GM21528 (cell line): ENCODE measurements at regions not wholly inside any gene's neighbourhood (a gene's known extent, or its start where the extent isn't known, plus 50 kb on each side); places are given as distances from the start of the nearest gene placed in this dataset.
"Not testable (repeated sequence)": the region's sequence is repeated elsewhere in the genome, so short reads cannot be mapped to it uniquely, and the experiment has no call there.

Experiments
- ATAC-seq: cut with Tn5 transposase; IDR thresholded peaks from one replicate; pipeline ENCODE4 v1.9.1; 2021; ENCODE audit warnings: mild to moderate bottlenecking, moderate library complexity; ENCODE audit not compliant: unreplicated experiment, low FRiP score

DNA sequence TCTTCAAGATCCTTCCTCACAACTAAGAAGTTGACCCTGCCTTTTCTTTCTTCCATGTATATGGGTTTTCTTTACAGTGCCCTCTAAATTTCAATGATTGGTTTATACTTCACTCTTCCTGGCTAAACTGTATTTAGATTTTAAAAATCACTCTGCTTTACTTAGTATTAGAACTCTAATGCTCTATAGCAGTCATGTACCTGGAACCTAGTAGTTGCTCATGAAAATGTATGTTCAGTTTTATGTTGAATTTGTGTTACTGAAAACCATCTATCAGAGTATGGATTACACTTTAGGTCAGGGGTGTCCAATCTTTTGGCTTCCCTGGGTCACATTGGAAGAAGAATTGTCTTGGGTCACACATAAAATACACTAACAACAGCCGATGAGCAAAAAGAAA, 1024.3 kb downstream of the NR2F1-AS1 start:
- ATAC-seq = no peak

DNA sequence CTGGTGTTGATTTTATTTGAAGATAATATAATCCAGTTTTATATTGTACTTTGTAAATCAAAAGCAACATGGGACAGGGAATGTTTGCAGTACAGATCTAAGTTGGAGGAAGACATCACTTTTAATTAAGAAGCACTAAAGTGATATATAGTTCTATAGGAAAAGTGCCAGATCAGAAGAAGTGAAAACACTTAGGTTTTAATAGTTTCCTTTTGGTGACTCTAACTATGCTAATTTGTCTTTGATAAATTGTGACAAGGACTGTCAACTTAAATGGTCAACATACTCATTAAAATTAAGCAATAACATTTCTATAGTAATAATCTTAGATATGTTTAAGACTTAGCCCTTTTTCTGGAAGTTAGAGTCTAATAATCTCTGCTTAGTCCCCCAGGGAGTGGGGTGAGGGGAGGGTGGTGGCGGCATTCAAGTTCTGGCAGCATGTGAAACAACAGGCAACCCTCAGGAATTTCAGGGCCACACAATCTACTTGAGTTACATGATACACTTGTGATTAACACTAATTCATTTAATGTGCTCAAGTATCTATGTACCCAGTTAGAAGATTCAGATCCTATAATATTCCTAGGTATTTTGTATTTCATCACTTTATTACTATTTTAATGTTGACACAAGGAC, 1026.5 kb downstream of the NR2F1-AS1 start:
- ATAC-seq = no peak

DNA sequence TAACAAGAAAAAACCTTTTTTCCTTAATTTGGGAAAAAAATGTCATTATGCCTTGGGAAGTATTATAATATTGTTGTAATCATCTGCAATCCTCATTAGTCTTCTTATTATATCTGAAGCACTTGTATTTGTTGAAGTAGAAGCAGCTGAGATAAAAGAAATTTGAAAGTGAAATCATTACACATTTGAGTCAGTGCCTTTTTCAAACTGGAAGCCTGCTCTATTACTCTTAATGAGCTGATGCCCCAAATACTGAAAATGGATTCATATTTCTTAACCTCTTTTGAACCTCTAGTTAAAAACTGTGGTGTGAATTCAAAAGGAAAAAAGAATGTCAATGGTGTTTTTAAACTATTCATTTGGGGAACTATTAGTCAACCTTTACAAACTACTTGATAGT, 1027.7 kb downstream of the NR2F1-AS1 start:
- no peak for ATAC-seq

DNA sequence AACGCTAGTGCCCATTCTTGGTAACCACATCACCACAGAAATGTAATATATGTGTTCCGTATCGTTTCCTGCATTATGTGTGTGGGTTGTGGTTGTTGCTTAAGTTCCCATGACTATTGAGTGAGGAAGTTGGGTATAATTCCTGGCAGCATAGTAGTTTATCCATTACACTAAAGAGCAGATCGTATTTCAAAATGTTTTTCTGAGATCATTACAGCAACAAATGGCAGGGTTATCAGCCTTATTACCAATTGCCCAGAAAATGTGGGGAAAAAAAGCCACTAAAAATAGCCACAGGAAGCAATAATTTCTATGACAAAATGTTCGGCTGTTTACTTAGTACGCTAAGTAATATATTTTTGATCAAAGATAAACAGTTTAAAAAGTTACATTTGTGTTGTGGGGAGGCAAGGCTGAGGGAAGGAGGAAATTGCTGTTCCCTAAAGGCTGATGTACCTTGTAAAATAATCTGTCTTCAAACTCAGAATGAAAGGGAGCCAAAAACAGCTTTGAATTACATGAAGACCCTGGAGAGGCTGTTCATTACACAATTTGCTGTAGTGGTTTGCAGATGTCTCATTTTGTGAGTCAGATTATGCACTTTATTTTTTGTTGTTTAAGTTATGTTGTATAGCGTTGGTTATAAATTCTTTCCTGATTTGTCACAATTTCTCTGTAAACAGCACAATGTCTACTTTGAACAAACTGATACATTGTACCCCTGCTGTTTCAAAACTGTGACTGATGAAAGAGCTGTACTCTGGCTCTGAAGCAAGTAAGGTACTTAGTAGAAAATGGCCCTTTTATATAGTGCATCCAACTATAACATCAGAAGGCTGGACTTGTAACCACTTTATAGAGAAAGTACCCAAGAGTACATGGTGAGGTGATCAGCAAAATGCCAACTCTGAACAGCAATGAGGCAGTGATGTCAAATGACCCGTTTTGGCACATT, 1028.5 kb downstream of the NR2F1-AS1 start:
- ATAC-seq = no peak

DNA sequence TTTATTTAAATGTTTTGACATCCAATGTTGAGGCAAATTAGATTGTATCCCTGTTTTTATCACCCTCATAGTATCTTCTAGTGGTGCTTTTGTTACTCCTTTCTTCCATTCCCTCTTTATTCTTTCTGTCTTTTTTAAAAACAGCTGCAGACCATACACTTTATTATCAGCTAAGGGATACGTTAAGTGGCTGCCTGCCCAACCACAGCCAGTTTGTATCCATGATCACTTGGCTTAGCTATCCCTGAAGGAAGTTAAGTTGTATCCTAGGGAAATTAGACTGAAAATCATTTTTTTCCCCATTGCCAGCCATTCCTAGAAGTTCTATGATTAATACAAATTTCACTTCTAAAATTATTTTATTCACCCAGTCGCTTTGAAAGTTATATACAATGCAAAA, 1032.7 kb downstream of the NR2F1-AS1 start:
- no peak for ATAC-seq

DNA sequence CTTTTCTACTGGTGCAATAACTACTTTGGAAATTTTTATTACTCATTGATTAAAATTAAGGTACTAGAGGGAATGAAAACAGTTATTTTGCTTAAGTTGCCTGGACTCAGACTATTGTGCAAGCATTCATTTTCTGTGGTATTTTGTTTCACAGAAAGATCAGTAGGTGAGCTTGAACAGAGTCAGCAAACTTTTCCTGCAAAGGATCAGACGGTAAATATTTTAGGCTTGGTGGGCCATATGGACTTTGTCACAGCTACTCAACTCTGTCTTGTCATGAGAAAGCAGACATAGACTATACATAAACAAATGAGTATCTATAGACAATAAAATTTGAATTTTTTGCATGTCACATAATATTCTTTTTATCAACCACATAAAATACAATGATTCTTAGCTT, 1036.4 kb downstream of the NR2F1-AS1 start:
- no peak for ATAC-seq

DNA sequence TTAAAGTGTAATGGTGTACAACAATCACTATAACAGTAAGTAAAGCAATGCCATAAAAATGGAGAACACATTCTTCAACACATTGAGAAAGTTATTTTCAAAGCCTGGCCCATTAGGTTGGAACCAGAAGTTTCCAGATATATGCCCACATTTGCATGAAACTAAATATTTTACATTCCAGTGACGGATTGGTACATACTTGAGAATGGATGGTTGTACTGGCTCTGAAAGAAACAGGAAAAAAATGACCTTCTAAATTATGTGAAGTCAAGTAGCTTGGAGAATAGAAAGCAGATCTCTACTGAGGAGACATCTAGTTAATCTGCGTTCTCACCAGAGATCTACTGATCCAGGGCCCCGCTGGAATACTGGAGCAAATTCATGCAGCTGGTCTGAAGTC, 1037.0 kb downstream of the NR2F1-AS1 start:
- no peak for ATAC-seq

DNA sequence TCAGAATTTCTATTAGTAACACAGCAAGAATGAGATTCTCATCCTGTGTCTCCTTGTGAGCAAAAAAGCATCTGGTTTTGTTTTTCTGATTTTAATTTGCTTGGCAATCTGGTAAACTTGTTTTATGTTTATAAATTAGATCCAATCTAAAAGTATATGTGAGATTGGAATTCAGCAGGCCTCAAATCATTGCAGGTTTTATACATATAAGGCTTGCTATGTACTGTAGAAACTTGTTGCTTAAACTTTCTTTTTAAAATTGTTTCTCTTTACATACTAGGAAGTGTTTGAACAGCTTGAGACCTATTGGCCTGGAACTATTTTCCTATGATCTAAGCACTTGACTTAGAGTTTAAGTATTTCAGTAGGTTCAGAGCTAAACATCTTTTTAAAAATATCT, 1037.8 kb downstream of the NR2F1-AS1 start:
- no peak for ATAC-seq

DNA sequence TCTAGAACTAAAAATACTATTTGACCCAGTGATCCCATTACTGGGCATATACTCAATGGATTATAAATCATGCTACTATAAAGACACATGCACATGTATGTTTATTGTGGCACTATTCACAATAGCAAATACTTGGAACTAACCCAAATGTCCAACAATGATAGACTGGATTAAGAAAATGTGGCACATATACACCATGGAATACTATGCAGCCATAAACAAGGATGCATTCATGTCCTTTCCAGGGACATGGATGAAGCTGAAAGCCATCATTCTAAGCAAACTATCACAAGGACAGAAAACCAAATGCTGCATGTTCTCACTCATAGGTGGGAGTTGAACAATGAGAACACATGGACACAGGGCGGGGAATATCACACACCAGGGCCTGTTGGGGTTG, 1039.0 kb downstream of the NR2F1-AS1 start:
- not testable (repeated sequence) for ATAC-seq

DNA sequence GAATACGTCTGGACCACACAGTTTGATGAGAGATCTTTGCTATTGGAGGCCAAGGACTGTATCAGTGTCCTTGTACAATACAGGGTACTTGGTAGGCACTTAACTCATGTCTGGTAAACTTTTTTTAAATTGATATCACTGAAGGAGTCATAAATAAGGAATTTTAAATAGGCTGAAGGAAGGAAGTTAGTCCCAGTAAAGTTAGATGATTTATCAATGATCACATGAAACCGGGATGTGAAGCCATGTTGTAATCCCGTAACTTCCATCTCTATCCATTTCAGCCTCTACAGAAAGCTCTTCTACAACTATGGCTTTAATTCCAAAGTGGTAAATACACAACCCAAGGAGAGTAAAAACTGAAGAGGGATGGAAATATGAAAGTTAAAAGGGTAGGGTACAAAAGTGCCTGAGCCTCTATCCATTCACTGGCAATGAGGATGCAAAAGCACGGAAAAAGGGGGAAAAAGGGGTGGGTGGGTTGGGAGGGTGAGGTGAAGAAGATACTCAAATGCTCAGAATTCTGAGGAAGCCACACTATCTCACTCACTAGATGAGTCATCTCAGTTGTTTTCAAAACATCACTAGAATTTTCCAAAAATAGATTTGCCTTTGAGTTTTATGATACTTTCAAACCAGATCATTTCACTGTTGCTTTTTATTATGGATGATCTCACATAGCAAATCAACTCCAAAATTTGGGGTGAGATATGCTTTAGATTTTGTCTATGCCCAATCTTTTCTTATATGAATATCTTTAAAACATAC, 1053.5 kb downstream of the NR2F1-AS1 start:
- no peak for ATAC-seq

DNA sequence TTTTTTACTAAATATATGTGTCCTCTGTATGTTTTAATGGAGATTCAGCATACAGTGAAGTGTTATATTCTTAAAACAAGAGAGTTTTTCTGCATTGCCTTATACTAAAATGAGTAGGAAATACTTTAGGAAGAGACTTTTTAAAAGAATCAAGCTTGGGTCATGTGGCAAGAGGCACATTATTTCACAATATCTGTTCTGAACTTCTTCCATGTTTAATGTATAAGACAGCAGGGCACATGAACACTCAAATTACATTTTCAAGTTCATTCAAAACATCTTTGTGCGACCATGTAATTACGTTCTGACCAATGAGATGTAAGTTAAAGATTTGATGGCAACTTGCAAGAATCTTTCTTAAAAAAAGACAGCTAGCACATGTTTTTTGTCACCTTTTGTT, 1055.9 kb downstream of the NR2F1-AS1 start:
- ATAC-seq = no peak

DNA sequence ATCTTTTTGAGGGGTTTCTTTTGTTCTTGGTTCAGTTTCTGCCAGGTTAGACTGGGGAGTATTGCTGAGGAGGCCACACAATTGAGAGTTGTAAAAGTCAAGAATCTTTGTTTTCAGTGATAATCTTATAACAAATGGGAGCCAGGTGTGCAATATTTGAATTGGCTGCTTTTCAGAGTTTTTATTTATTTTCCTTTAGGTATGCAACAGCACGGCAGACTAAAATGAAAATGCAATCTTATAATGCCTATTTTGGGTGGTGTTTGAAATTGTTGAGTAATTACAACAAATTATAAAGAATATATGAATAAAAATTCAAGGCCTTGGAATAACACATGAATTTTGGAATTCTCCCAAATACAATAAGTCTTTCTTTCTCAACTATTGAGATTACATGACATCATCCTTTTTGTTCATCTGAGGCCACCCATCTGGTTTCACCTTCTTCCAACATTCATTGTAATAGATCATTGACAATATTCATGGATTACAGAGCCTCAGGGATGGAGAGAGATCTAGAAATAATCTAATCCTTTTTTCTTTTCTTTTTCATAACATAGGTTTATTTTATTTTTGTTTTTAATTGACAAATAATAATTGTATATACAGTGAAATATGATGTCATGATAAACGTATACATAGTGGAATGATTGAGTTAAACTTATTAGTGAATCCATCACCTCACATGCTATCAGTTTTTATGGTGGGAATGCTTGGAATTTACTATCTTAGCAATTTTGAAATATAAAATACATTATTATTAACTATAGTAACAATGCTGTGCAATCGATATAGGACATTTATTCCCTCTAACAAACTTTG, 1061.0 kb downstream of the NR2F1-AS1 start:
- no peak for ATAC-seq

DNA sequence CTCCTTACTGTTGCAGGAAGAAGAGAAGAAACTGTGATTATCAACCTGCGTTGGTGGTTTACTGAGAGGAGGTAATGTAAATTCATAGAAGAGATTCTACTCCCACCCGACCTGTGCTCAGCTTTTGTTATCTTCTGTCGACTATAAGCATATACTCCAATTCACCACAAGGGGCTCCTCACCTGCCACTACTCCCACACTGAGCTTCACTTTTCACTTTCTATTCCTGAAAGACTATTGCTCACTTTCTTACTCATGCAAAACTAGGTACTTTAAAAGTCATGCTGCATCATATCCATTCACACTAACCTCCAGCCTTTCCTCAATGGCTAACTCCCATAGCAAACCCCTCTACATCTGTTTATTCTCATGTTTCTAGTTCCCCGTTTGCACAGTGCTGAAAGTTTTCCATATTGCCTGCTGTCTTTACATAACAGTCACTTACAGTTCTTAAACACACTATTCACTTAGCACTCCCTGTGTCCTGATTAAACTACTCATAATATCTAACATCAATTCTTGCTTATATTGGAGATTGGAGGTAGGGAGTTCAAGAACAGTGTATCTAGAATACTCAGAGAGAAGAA, 1062.6 kb downstream of the NR2F1-AS1 start:
- ATAC-seq = peak; percentile 98

DNA sequence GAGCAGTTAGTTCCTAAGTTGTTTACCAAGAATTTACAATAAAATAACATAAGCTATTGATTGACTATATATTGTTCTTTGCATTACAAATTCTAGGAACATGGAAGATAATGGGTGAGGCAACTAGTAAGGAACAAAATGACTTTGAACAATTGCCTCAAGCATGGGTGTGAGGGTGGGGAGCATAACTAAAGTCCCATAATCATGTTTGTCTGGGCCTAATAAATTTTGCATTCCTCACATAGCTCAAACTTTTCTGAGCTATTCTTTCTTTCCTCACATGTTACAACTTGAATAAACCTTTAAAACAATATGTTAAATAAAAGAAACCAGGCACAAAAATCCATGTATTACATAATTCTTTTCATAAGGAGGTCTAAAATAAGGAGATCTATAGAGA, 1066.1 kb downstream of the NR2F1-AS1 start:
- ATAC-seq = no peak

DNA sequence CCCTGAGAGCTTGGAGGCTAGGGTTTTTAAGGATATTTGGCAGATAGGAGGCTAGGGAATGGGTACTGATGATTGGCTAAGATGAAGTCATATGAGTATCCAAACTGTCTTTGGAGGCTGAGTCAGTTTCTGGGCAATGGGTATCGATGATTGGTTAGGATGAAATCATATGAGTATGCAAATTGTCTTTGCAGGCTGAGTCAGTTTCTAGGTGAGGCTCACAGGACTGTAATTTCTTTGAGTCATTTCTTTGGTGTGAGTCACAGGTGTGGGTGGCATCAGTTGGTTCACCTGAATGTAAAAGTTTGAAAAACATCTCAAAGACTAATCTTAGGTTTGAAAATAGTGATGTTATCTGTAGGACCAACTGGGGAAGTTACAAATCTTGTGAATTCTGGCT, 1068.0 kb downstream of the NR2F1-AS1 start:
- no peak for ATAC-seq

DNA sequence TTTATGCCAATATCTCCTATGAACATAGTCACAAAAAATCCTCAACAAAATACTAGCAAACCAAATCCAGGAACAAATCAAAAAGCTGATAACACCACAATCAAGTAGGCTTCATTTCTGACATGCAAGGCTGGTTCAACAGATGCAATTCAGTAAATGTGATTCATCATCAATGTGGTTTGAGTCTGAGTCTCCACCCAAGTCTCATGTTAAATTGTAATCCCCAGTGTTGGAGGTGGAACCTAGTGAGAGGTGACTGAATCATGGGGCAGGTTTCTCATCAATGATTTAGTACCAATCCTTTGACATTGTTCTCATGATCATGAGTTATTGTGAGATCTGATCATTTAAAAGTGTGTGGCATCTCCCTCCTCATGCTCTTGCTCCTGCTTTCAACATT, 1072.7 kb downstream of the NR2F1-AS1 start:
- ATAC-seq = no peak

DNA sequence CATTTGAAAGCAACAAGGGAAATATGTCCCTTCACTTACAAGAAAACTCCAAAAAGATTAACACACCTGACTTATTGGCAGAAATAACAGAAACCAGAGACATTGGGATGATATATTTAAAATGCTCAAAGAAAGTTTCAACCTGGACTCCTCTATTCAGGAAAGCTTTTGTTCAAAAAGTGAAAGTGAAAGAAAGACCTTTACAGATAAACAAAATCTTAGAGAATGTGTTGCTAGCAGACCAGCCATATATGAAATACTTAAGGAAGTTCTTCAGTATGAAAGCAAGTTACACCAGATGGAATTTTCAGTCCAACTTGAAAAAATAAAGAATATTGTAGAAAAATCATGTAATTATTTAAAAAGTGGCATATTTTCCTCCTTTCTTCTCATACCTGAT, 1075.1 kb downstream of the NR2F1-AS1 start:
- no peak for ATAC-seq

DNA sequence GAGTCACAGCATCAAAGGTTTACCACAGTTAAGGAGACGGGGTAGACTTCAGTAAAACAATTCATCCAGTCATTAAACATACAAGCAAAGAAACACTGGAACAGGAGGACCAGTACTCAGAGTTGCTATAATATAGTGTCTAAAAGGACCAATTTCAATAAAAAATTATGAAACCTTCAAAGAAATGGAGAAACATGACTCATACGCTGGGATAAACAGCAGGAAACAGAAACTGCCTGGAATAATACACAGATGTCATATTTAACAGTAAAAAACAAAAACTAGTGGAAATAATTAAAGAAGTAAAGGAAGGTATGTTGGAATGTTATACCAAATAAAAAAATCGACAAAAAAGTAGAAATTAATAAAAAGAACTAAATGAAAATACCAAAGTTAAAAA, 1075.9 kb downstream of the NR2F1-AS1 start:
- no peak for ATAC-seq

DNA sequence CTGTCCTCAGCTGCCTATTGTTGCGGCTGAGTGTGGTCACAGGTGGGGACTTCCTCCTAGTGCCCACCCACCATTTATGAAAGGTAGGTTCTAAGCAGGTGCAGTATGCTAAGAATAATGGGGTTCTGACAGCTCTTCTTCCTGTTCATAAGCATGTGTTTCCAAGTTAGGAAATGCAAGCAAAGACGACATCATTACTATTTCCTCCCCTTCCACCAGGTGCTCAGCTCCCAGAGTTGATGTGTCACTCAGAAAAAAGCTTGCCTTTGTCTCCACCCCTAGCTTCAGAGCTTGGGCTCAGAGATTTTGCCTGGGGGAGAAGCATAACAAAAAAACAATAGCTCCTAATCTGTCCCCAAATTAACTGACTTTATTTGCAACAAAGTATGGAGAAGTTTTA, 1076.7 kb downstream of the NR2F1-AS1 start:
- ATAC-seq = no peak

DNA sequence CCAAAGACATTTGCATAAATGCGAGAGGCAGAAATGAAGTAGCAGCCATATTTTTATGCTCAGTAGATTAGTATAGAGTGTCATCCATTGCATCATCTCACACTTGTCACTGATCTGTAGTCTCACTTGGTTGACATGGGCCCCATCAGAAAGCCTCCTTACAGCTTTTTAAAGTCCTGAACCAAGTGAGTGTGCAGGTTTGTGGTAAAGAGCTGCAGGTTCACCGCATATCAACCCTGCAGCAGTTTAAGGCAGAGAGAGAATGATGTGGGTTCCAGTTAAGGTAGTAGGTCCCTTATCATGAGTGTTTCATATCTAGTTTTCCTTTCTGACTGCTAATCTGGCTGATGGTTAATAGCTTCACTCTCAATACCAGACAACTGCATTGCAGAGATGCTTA, 1080.3 kb downstream of the NR2F1-AS1 start:
- no peak for ATAC-seq
